ENCODE measurements at regions not wholly inside any gene's neighbourhood (a gene's known extent, or its start where the extent isn't known, plus 50 kb on each side); places are given as distances from the start of the nearest gene placed in this dataset.

DNA sequence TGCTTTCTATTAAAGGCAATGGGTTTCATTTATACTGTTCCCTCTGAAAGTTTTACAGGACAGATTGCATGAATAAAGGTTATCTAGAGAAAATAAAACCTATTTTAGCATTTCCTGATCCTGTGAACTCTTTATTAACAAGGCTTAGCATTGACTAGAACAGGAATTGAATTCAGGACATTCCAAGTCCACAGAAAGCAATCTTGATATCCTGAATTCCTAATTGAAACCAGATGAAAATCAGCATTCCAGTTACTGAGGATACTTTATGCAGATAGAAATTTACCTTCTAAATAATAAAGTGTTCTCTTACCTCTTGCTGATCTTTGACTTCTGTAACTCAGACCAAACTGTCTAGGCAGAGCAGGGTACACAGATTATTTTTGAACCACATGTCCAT is 151.4 kb downstream of the ZNF518B start:
- H3K79me1 ChIP-seq (ENCODE audit: insufficient read depth, low read depth, low read length, poor library complexity, severe bottlenecking), result no peaks in the 10 kb centered on the region
- no peak for DNase-seq
- Mint-ChIP-seq H3K27me3 (ENCODE audit: low read depth) (peaks cover 3% of the 10 kb centered on the region), H3K36me3 (ENCODE audit: insufficient read depth in 1 of 3, low read depth in 3 of 3) (no peaks in the 10 kb centered on the region), H3K27ac (no peak overlapping the region), H3K4me3 (no peak overlapping the region), H3K4me1 (peaks cover 10% of the 10 kb centered on the region in 2 experiments; a peak in 3 of 4 replicates), H3K9me3 (no peaks in the 10 kb centered on the region)
- H3K4ac ChIP-seq (ENCODE audit: low read depth, low read length), result no peak overlapping the region
- no peak overlapping the region for H3K56ac ChIP-seq (ENCODE audit: insufficient read length, low read depth, low read length)
- H2AK5ac ChIP-seq (ENCODE audit: insufficient read length, low read length), result no peak overlapping the region
- H3K27ac ChIP-seq (ENCODE audit: insufficient read length, low read depth, low read length), result no peak overlapping the region
- no peak overlapping the region for H3K23ac ChIP-seq (ENCODE audit: insufficient read length, low read depth, low read length)
- H3K27me3 ChIP-seq (ENCODE audit: insufficient read depth, low read length), result no peaks in the 10 kb centered on the region
- H3K9me3 ChIP-seq (ENCODE audit: control insufficient read depth, low read depth, low read length), result no peaks in the 10 kb centered on the region
- H3T11ph ChIP-seq (ENCODE audit: low read length), result no peak overlapping the region
- H2BK15ac ChIP-seq (ENCODE audit: low read depth, low read length), result no peak overlapping the region
- no peak overlapping the region for H2AFZ ChIP-seq (ENCODE audit: low read length)
- no peak overlapping the region for H4K91ac ChIP-seq (ENCODE audit: insufficient read length, low read depth, low read length)
- H2BK20ac ChIP-seq (ENCODE audit: low read depth, low read length, poor library complexity, severe bottlenecking), result no peak overlapping the region
- H4K20me1 ChIP-seq (ENCODE audit: control insufficient read depth, insufficient read depth, insufficient read length), result no peaks in the 10 kb centered on the region
- H4K8ac ChIP-seq (replicated peaks; ENCODE audit: insufficient read length, low read depth, low read length), result no peak overlapping the region
- no peak overlapping the region for H3K9ac ChIP-seq (ENCODE audit: extremely low read depth, insufficient read length, low read length)
- no peak overlapping the region for H3K18ac ChIP-seq (ENCODE audit: insufficient read length, low read depth, low read length)
- TF ChIP-seq, protein P1, sequence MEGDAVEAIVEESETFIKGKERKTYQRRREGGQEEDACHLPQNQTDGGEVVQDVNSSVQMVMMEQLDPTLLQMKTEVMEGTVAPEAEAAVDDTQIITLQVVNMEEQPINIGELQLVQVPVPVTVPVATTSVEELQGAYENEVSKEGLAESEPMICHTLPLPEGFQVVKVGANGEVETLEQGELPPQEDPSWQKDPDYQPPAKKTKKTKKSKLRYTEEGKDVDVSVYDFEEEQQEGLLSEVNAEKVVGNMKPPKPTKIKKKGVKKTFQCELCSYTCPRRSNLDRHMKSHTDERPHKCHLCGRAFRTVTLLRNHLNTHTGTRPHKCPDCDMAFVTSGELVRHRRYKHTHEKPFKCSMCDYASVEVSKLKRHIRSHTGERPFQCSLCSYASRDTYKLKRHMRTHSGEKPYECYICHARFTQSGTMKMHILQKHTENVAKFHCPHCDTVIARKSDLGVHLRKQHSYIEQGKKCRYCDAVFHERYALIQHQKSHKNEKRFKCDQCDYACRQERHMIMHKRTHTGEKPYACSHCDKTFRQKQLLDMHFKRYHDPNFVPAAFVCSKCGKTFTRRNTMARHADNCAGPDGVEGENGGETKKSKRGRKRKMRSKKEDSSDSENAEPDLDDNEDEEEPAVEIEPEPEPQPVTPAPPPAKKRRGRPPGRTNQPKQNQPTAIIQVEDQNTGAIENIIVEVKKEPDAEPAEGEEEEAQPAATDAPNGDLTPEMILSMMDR (conservative IDR thresholded peaks at IDR 0.05), result no peak
- H3K23me2 ChIP-seq (ENCODE audit: insufficient read length, low read depth, low read length, poor library complexity, severe bottlenecking), result no peaks in the 10 kb centered on the region
- no peaks in the 10 kb centered on the region for H3K79me2 ChIP-seq (ENCODE audit: insufficient read depth, low read length)
- no peaks in the 10 kb centered on the region; the same call in 1 of the 2 replicates for H3K4me1 ChIP-seq (ENCODE audit: insufficient read depth, low read length)
- H3K14ac ChIP-seq (ENCODE audit: insufficient read depth, low read length), result no peak overlapping the region
- H2BK120ac ChIP-seq (ENCODE audit: low read depth, low read length, poor library complexity, severe bottlenecking), result no peak overlapping the region
- H3K4me2 ChIP-seq (ENCODE audit: insufficient read depth, insufficient read length, low read length), result no peak overlapping the region
- no peak overlapping the region for H2BK12ac ChIP-seq (ENCODE audit: insufficient read length, low read depth, low read length)
- no peak overlapping the region for H2BK5ac ChIP-seq (ENCODE audit: insufficient read length, low read length)
- no peak overlapping the region for H4K5ac ChIP-seq (ENCODE audit: insufficient read length, low read depth, low read length)
